Activated naive CD8-positive, alpha-beta T cell treated with anti-CD3 and anti-CD28 coated beads, Interleukin-2, amount 10 ng/mL, durations not matched to agents 7 days and 5 days (primary cell): ENCODE measurements at regions not wholly inside any gene's neighbourhood (a gene's known extent, or its start where the extent isn't known, plus 50 kb on each side); places are given as distances from the start of the nearest gene placed in this dataset.
"Not testable (repeated sequence)": the region's sequence is repeated elsewhere in the genome, so short reads cannot be mapped to it uniquely, and the experiment has no call there.

ENCODE experiments used
- ATAC-seq: fragments of 150-1000 bp; cut with Tn5 transposase; one replicate; pipeline ENCODE4 v1.10.0; 2021; ENCODE audit warnings: low read depth, moderate library complexity
- POLR2A ChIA-PET: fragments of 350-600 bp; sonication (Branson Sonifier 250); formaldehyde crosslinking; loops from one replicate; lab custom pipeline; 2021; ENCODE audit warnings: antibody characterized with exemption; lab: Charles Lee
- DNase-seq: peaks from one replicate; pipeline ENCODE4 v3.0.0; 2021
- H3K27ac Mint-ChIP-seq: one replicate; pipeline ENCODE4 v1.8.0; 2022; ENCODE audit warnings: mild to moderate bottlenecking, mixed read lengths
- H3K27me3 Mint-ChIP-seq: one replicate; pipeline ENCODE4 v1.8.0; 2022; ENCODE audit warnings: mild to moderate bottlenecking, moderate library complexity, mixed read lengths
- H3K36me3 Mint-ChIP-seq: one replicate; pipeline ENCODE4 v1.8.0; 2021; ENCODE audit warnings: mild to moderate bottlenecking, mixed read lengths
- H3K4me1 Mint-ChIP-seq: one replicate; pipeline ENCODE4 v1.8.0; 2021; ENCODE audit warnings: mixed read lengths
- H3K4me3 Mint-ChIP-seq: one replicate; pipeline ENCODE4 v1.8.0; 2022; ENCODE audit warnings: mild to moderate bottlenecking, moderate library complexity, mixed read lengths
- H3K9me3 Mint-ChIP-seq: one replicate; pipeline ENCODE4 v1.8.0; 2021; ENCODE audit warnings: mixed read lengths

DNA sequence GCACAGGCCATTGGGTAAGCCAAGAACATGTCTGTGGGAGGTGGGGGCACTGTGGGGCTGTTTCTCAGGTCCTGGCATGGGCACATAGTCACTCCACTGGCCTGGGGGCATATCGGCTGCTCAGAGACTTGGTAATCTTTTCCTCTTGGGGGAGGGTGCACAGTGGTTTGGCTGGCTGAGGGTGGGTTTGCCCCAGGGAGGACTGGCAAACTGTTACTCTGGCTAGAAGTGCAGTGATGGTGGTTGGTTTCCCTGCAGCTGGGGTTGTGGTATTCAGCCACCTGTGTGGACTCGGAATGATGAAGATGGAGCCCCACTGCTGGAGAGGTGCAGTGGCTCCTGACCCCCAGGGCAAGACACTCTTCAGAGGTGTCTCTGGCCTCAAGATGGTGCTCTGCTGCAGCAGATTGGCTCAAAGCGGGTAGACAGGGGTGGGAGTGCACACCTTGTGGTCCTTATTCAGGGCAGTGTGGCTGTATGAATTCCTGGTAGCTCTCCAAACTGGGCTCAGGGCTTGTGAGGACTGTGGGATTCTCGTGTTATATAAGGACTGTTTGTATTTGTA lies 74.1 kb upstream of the DDHD1 start:
- ATAC-seq (no peak), DNase-seq (no peak)
- POLR2A ChIA-PET, result no interaction called here
- no peak overlapping the region for H3K4me3 Mint-ChIP-seq
- peaks cover 3% of the 10 kb centered on the region for H3K27me3 Mint-ChIP-seq
- H3K4me1 Mint-ChIP-seq, result no peaks in the 10 kb centered on the region
- H3K36me3 Mint-ChIP-seq, result peaks cover 24% of the 10 kb centered on the region
- H3K9me3 Mint-ChIP-seq, result peaks cover 11% of the 10 kb centered on the region
- H3K27ac Mint-ChIP-seq, result no peak overlapping the region

- H3K27me3 Mint-ChIP-seq, result peaks cover 3% of the 10 kb centered on the region
- H3K4me3 Mint-ChIP-seq, result no peak overlapping the region
- no peak for DNase-seq
- POLR2A ChIA-PET, result no interaction called here
- ATAC-seq, result no peak
- peaks cover 11% of the 10 kb centered on the region for H3K9me3 Mint-ChIP-seq
- H3K4me1 Mint-ChIP-seq, result peaks cover 3% of the 10 kb centered on the region
- no peak overlapping the region for H3K27ac Mint-ChIP-seq
- H3K36me3 Mint-ChIP-seq, result peaks cover 24% of the 10 kb centered on the region
Observed at GRCh38 chr14:53226553-53226952, 73.4 kb upstream of the DDHD1 start.

- peaks cover 5% of the 10 kb centered on the region for H3K9me3 Mint-ChIP-seq
- H3K4me3 Mint-ChIP-seq, result no peak overlapping the region
- H3K27me3 Mint-ChIP-seq, result peaks cover 4% of the 10 kb centered on the region
- no peak for ATAC-seq
- H3K27ac Mint-ChIP-seq, result no peak overlapping the region
- H3K36me3 Mint-ChIP-seq, result peaks cover 18% of the 10 kb centered on the region
- DNase-seq, result no peak
- POLR2A ChIA-PET, result no interaction called here
- peaks cover 14% of the 10 kb centered on the region for H3K4me1 Mint-ChIP-seq
Observed at GRCh38 chr14:53220914-53221313, 67.8 kb upstream of the DDHD1 start.

DNA sequence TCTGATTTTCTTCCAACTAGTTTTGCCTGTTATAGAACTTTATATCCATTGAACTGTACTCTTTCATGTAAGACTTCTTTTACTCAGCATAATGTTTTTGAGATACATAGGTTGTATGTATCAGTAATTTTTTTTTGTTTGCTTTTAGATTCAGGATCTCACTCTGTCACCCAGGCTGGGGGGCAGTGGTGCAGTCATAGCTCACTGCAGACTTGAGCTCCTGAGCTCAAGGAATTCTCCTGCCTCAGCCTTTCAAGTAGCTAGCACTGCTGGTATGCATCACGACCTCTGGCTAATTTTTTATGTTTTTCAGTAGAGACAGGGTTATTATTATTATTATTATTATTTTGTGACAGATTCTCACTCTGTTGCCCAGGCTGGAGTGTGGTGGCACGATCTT lies 65.0 kb upstream of the DDHD1 start:
- POLR2A ChIA-PET, result interaction anchor here (0.6 to 1.8 kb wide), 4 partner anchors 65 to 109 kb away, joined by 3 to 24 read pairs (median 5); partner anchors contain the start of gene DDHD1
- Mint-ChIP-seq H3K9me3 (no peaks in the 10 kb centered on the region), H3K4me1 (peaks cover 14% of the 10 kb centered on the region), H3K27me3 (peaks cover 2% of the 10 kb centered on the region), H3K4me3 (peak overlapping the region; percentile 89), H3K27ac (peak overlapping the region; percentile 81), H3K36me3 (no peaks in the 10 kb centered on the region)
- ATAC-seq, result no peak
- no peak for DNase-seq

DNA sequence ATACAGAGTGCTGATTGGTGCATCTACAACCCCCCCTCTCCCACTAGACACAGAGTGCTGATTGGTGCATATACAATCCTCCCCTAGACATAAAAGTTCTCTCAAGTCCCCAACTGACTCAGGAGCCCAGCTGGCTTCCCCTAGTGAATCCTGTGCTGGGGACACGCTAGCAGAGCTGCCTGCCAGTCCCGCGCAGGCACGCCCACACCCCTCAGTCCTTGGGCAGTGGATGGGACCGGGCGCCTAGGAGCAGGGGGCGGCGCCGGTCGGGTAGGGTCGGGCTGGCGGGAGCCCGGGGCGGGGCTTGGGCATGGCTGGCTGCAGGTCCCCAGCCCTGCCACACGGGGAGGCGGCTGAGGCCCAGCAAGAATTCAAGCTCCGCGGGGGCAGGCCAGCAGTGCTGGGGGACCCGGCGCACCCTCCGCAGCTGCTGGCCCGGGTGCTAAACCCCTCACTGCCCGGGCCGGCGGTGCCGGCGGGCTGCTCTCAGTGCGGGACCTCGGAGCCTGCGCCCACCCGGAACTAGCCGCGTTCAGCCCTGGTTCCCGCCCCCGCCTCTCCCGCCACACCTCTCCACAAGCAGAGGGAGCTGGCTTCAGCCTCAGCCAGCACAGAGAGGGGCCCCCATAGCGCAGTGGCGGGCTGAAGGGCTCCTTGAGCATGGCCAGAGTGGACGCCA lies 64.3 kb upstream of the DDHD1 start:
- POLR2A ChIA-PET, result interaction anchor here (0.5 to 1.8 kb wide), 4 partner anchors 65 to 1644 kb away, joined by 3 to 24 read pairs (median 4); partner anchors contain the start of gene DDHD1
- H3K4me1 Mint-ChIP-seq, result peaks cover 14% of the 10 kb centered on the region
- H3K27me3 Mint-ChIP-seq, result peaks cover 1% of the 10 kb centered on the region
- DNase-seq (peak; percentile 90), ATAC-seq (peak; percentile 97)
- H3K27ac Mint-ChIP-seq, result peak overlapping the region; percentile 87
- no peaks in the 10 kb centered on the region for H3K36me3 Mint-ChIP-seq
- peak overlapping the region; percentile 89 for H3K4me3 Mint-ChIP-seq
- no peaks in the 10 kb centered on the region for H3K9me3 Mint-ChIP-seq

DNA sequence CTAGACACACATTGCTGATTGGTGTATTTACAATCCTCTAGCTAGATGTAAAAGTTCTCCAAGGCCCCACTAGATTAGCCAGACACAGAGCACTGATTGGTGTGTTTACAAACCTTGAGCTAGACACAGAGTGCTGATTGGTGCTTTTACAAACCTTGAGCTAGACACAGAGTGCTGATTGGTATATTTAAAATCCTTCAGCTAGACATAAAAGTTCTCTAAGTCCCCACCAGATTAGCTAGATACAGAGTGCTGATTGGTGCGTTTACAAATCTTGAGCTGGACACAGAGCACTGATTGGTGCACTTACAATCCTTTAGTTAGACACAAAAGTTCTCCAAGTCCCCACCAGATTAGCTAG lies 63.8 kb upstream of the DDHD1 start:
- Mint-ChIP-seq H3K4me3 (peak overlapping the region; percentile 89), H3K27ac (peak overlapping the region; percentile 87), H3K4me1 (peaks cover 12% of the 10 kb centered on the region)
- not testable (repeated sequence) for H3K36me3 Mint-ChIP-seq, H3K27me3 Mint-ChIP-seq, H3K9me3 Mint-ChIP-seq, ATAC-seq, DNase-seq
- POLR2A ChIA-PET, result interaction anchor here (1.2 to 1.8 kb wide), 3 partner anchors 64 to 108 kb away, joined by 3 to 24 read pairs (median 6); partner anchors contain the start of gene DDHD1

- H3K36me3 Mint-ChIP-seq, ATAC-seq, H3K4me3 Mint-ChIP-seq, H3K9me3 Mint-ChIP-seq, DNase-seq, H3K27me3 Mint-ChIP-seq: not testable (repeated sequence)
- H3K4me1 Mint-ChIP-seq, result peaks cover 11% of the 10 kb centered on the region
- H3K27ac Mint-ChIP-seq, result peak overlapping the region; percentile 31
- POLR2A ChIA-PET, result interaction anchor here (1.7 to 1.8 kb wide), 2 partner anchors 64 to 107 kb away, joined by 6 to 24 read pairs; partner anchors contain the start of gene DDHD1
Observed at GRCh38 chr14:53216478-53216877, 63.4 kb upstream of the DDHD1 start.

DNA sequence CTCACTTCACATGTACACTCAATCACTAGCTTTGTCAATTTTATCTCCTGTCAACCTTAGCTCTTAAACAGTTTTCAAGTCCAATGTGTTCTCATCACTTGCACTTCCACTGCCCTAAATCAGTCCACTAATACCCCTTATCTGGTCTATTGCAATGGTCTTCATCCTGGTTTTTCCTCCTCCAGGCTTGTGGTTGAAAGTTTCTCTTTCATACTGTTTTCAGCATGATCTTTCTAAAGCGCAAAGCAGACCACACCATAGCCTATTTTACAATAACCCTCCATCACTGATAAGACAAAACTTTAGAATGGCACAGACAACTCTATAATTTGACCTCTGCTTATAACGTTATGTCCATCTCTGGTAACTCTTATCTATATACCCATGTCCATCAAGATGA lies 62.0 kb upstream of the DDHD1 start:
- DNase-seq (no peak), ATAC-seq (no peak)
- no peaks in the 10 kb centered on the region for H3K36me3 Mint-ChIP-seq
- no peak overlapping the region for H3K4me3 Mint-ChIP-seq
- H3K4me1 Mint-ChIP-seq, result peaks cover 11% of the 10 kb centered on the region
- H3K27ac Mint-ChIP-seq, result no peak overlapping the region
- POLR2A ChIA-PET, result no interaction called here
- no peaks in the 10 kb centered on the region for H3K9me3 Mint-ChIP-seq
- peaks cover 1% of the 10 kb centered on the region for H3K27me3 Mint-ChIP-seq

- H3K9me3 Mint-ChIP-seq, result no peaks in the 10 kb centered on the region
- no peak overlapping the region for H3K4me3 Mint-ChIP-seq
- POLR2A ChIA-PET, result no interaction called here
- H3K27ac Mint-ChIP-seq, result no peak overlapping the region
- no peaks in the 10 kb centered on the region for H3K36me3 Mint-ChIP-seq
- no peak for DNase-seq
- peaks cover 1% of the 10 kb centered on the region for H3K27me3 Mint-ChIP-seq
- ATAC-seq, result no peak
- peaks cover 11% of the 10 kb centered on the region for H3K4me1 Mint-ChIP-seq
Observed at GRCh38 chr14:53214384-53214783, 61.3 kb upstream of the DDHD1 start.

DNA sequence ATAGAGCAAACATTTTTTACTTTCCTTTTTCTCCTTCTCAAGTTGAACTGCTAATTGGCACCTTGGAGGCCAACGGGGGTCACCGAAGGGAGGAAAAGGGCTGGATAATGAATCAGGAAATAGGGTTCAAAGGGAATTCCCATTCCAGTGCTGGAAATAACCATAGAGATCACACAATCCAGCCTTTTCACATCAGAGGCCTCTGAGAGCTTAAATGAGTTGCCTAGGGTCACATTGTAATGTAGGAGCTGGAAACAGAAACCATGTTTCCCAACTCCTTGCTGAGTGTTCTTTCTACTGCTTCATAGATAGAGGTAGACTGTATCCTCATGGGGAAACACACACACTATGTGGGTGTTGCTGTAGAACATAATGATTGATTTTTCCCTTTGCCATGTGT lies 60.6 kb upstream of the DDHD1 start:
- POLR2A ChIA-PET, result no interaction called here
- H3K4me3 Mint-ChIP-seq, result no peak overlapping the region
- no peak overlapping the region for H3K27ac Mint-ChIP-seq
- DNase-seq, result no peak
- H3K4me1 Mint-ChIP-seq, result peaks cover 11% of the 10 kb centered on the region
- no peaks in the 10 kb centered on the region for H3K27me3 Mint-ChIP-seq
- H3K36me3 Mint-ChIP-seq, result no peaks in the 10 kb centered on the region
- no peak for ATAC-seq
- H3K9me3 Mint-ChIP-seq, result no peaks in the 10 kb centered on the region

- H3K27me3 Mint-ChIP-seq, result no peaks in the 10 kb centered on the region
- peaks cover 5% of the 10 kb centered on the region for H3K9me3 Mint-ChIP-seq
- DNase-seq (no peak), ATAC-seq (no peak)
- H3K36me3 Mint-ChIP-seq, result peaks cover 2% of the 10 kb centered on the region
- H3K27ac Mint-ChIP-seq, result no peak overlapping the region
- no peak overlapping the region for H3K4me3 Mint-ChIP-seq
- H3K4me1 Mint-ChIP-seq, result no peaks in the 10 kb centered on the region
- POLR2A ChIA-PET, result no interaction called here
Observed at GRCh38 chr14:53209370-53209769, 56.2 kb upstream of the DDHD1 start.
